ENCODE measurements at regions not wholly inside any gene's neighbourhood (a gene's known extent, or its start where the extent isn't known, plus 50 kb on each side); places are given as distances from the start of the nearest gene placed in this dataset.

GRCh38 chr4:189874591-189874990 lies 66.1 kb upstream of the FRG1 start:
- no peak for TF ChIP-seq POLR2AphosphoS5 (IDR thresholded peaks at IDR 0.05; ENCODE audit: low read depth, low read length)
- TF ChIP-seq SIN3A (IDR thresholded peaks at IDR 0.05; ENCODE audit: borderline replicate concordance, insufficient read depth, low read length), result no peak
- TF ChIP-seq TAF1 (IDR thresholded peaks at IDR 0.05; ENCODE audit: borderline replicate concordance, insufficient read depth, low read length), result no peak
- no peak for TF ChIP-seq REST (IDR thresholded peaks at IDR 0.05; ENCODE audit: insufficient read depth in 1 of 2, low read depth in 2 of 2, low read length in 2 of 2)
- no peak for TF ChIP-seq FOXP2 (optimal IDR thresholded peaks at IDR 0.05; ENCODE audit: borderline replicate concordance, extremely low read depth, extremely low read length, insufficient read depth)
